Gastrocnemius medialis (tissue), 4 donors: ENCODE measurements at regions not wholly inside any gene's neighbourhood (a gene's known extent, or its start where the extent isn't known, plus 50 kb on each side); places are given as distances from the start of the nearest gene placed in this dataset.

Source experiments
- ATAC-seq, 2 donors: fragments of 150-250 bp; one replicate each; pipeline ENCODE4 v1.9.1; 2016
- DNase-seq, 2 donors: peaks; one replicate each; pipeline ENCODE4 v3.0.0-alpha.2; 2019
- H3K27ac ChIP-seq, 4 donors: fragments of 200-600 bp; sonication (generic); 1 replicate in 1 of 4; 2 replicates in 3 of 4; pipeline ENCODE4 v1.5.1; 2016 to 2018; ENCODE audit warnings: mild to moderate bottlenecking in 2 of 4, moderate library complexity in 1 of 4
- H3K27me3 ChIP-seq, 3 donors: fragments of 200-600 bp; sonication (generic) in 2 of 3; 1 replicate in 1 of 3; 2 replicates in 2 of 3; pipeline versions ENCODE4 v1.5.1 to v1.6.0; 2016 to 2019; ENCODE audit warnings: mild to moderate bottlenecking in 1 of 3, moderate library complexity in 1 of 3
- H3K36me3 ChIP-seq, 2 donors: fragments of 200-600 bp; sonication (generic) in 1 of 2; one replicate each; pipeline ENCODE4 v1.5.1; 2017 to 2018
- H3K4me1 ChIP-seq, 2 donors: fragments of 200-600 bp; sonication (generic) in 1 of 2; one replicate each; pipeline ENCODE4 v1.5.1; 2016 to 2017; ENCODE audit warnings: mild to moderate bottlenecking in 2 of 2
- H3K4me3 ChIP-seq, 4 donors: fragments of 200-600 bp; sonication (generic) in 3 of 4; 1 replicate in 1 of 4; 2 replicates in 3 of 4; pipeline ENCODE4 v1.5.1; 2016 to 2019; ENCODE audit warnings: mild to moderate bottlenecking in 2 of 4
- H3K9me3 ChIP-seq, 3 donors: fragments of 200-600 bp; sonication (generic) in 2 of 3; 1 replicate in 1 of 3; 2 replicates in 2 of 3; pipeline ENCODE4 v1.5.1; 2016 to 2019
- CTCF ChIP-seq, 5 experiments: fragments of 450-650 bp in 3 of 5; fragments of 200-600 bp in 2 of 5; sonication (generic) in 2 of 5; IDR thresholded peaks in 4 of 5; conservative IDR thresholded peaks in 1 of 5; 1 replicate in 4 of 5; 2 replicates in 1 of 5; pipeline ENCODE4 v1.5.1; 2016 to 2019; ENCODE audit warnings: antibody characterized with exemption in 5 of 5, mild to moderate bottlenecking in 3 of 5, moderate library complexity in 3 of 5
- POLR2A ChIP-seq, 2 donors: fragments of 450-650 bp; IDR thresholded peaks; one replicate each; pipeline ENCODE4 v1.6.1; 2017; ENCODE audit warnings: antibody characterized with exemption in 2 of 2, mild to moderate bottlenecking in 2 of 2, moderate library complexity in 2 of 2
- in situ Hi-C, 4 donors: fragments of 200-750 bp; cut with MboI; loops; one replicate each; pipeline versions ENCODE4 v1.15.0 to v1.8.0; 2017; ENCODE audit warnings: low sequenced_read_pairs in 4 of 4
- intact Hi-C: fragments of 100-400 bp; cut with DNase I; formaldehyde crosslinking; loops from one replicate; pipeline ENCODE4 v1.15.1; 2023; ENCODE audit warnings: low total_unique reads

DNA sequence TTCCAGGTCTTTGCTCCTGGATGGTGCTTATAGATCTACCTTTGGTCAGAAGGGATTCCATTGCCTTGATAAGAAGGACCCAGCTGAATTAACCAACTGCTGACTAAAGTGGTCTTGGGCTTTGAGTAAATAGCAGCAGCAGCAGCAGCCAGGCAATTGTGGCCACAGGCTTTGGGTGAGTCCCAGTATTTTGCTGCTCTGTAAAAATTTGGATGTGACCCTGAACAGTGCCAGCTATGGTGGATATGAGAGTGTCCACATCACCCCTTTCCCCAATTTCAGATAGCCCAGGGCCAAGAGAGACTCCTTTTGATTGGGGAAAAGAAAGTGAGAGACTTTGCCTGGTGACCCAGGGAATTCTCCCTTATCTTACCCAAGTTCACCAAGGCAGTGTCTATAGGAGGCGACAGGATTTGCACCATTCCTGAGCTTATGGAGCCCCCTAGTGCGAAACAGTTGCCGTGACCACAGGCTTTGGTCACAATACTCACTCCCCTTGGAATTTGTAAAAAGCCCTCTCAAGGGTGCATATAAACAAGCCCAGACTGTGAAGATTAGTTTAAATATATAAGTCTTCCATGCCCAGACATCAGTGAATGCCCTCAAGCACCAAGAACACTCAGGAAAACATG lies 518.0 kb downstream of the TMA16 start:
- ATAC-seq, result no peak
- Histone ChIP-seq H3K4me1 (no peaks in the 10 kb centered on the region), H3K9me3 (no peaks in the 10 kb centered on the region), H3K27ac (no peak overlapping the region), H3K36me3 (no peaks in the 10 kb centered on the region), H3K27me3 (no peaks in the 10 kb centered on the region), H3K4me3 (no peak overlapping the region)
- intact Hi-C loops (no loop called here), in situ Hi-C loops (no loop called here)
- TF ChIP-seq POLR2A (IDR thresholded peaks at IDR 0.05) (no peak), CTCF (IDR thresholded peaks at IDR 0.05 in 4 of 5, conservative IDR thresholded peaks at IDR 0.05 in 1 of 5) (no peak)
- DNase-seq, result no peak

DNA sequence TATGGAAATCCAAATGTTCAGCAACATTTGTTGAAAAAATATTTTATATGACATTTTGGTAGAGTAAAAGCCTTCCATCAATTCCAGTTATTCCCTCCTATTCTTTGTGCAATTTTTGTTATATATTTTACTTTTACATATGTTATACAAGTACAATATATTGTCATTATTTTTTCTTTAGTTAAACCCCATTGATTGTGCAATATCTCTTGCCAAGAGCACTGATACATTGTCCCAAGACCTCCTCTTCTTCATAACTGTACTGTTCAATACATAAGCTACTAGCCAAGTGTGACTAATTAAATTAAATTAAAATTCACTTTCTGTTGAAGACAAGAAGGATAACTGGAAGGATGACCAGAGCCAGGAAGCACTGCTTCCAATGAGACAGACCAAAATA lies 527.5 kb downstream of the TMA16 start:
- no peaks in the 10 kb centered on the region for H3K9me3 ChIP-seq
- H3K36me3 ChIP-seq, result no peaks in the 10 kb centered on the region
- in situ Hi-C loops (no loop called here), intact Hi-C loops (no loop called here)
- DNase-seq (no peak), ATAC-seq (no peak)
- no peak overlapping the region for H3K4me3 ChIP-seq
- TF ChIP-seq POLR2A (IDR thresholded peaks at IDR 0.05) (no peak), CTCF (IDR thresholded peaks at IDR 0.05 in 4 of 5, conservative IDR thresholded peaks at IDR 0.05 in 1 of 5) (no peak)
- H3K4me1 ChIP-seq, result no peaks in the 10 kb centered on the region
- H3K27ac ChIP-seq, result no peak overlapping the region
- H3K27me3 ChIP-seq, result no peaks in the 10 kb centered on the region

GRCh38 chr4:164023214-164023613 lies 528.7 kb downstream of the TMA16 start:
- intact Hi-C loops, result no loop called here
- Histone ChIP-seq H3K4me1 (no peaks in the 10 kb centered on the region), H3K27ac (no peak overlapping the region), H3K4me3 (no peak overlapping the region), H3K36me3 (no peaks in the 10 kb centered on the region), H3K27me3 (no peaks in the 10 kb centered on the region), H3K9me3 (no peaks in the 10 kb centered on the region)
- DNase-seq, result no peak
- TF ChIP-seq CTCF (IDR thresholded peaks at IDR 0.05 in 4 of 5, conservative IDR thresholded peaks at IDR 0.05 in 1 of 5) (no peak), POLR2A (IDR thresholded peaks at IDR 0.05) (no peak)
- no peak for ATAC-seq
- in situ Hi-C loops, result no loop called here

DNA sequence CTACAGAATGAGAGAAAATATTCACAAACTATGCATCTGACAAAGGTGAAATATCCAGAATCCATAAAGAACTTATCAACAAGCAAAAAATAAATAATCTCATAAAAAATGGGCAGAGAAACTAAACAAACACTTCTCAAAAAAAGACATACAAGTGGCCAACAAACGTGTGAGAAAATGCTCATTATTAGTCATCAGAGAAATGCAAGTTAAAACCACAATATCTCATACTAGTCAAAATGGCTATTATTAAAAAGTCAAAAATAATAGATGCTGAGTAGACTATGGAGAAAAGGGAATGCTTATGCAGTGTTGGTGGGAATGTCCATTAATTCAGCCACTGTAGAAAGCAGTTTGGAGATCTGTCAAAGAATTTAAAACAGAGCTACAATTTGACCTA lies 533.3 kb downstream of the TMA16 start:
- H3K27ac ChIP-seq, result no peak overlapping the region
- intact Hi-C loops, result no loop called here
- no peak for TF ChIP-seq CTCF (IDR thresholded peaks at IDR 0.05 in 4 of 5, conservative IDR thresholded peaks at IDR 0.05 in 1 of 5)
- no peak for TF ChIP-seq POLR2A (IDR thresholded peaks at IDR 0.05)

GRCh38 chr4:164039482-164039881 lies 545.0 kb downstream of the TMA16 start:
- Histone ChIP-seq H3K27me3 (no peaks in the 10 kb centered on the region), H3K36me3 (no peaks in the 10 kb centered on the region), H3K4me1 (no peaks in the 10 kb centered on the region), H3K27ac (no peak overlapping the region), H3K4me3 (no peak overlapping the region), H3K9me3 (no peaks in the 10 kb centered on the region)
- ATAC-seq (no peak), DNase-seq (no peak)
- intact Hi-C loops, result no loop called here
- TF ChIP-seq CTCF (IDR thresholded peaks at IDR 0.05 in 4 of 5, conservative IDR thresholded peaks at IDR 0.05 in 1 of 5) (no peak), POLR2A (IDR thresholded peaks at IDR 0.05) (no peak)
- in situ Hi-C loops, result no loop called here

More for the DNA sequence above, 533.3 kb downstream of the TMA16 start:
- no peaks in the 10 kb centered on the region for H3K36me3 ChIP-seq
- H3K9me3 ChIP-seq, result no peaks in the 10 kb centered on the region
- ATAC-seq (no peak), DNase-seq (no peak)
- H3K27me3 ChIP-seq, result no peaks in the 10 kb centered on the region
- H3K4me3 ChIP-seq, result no peak overlapping the region
- H3K4me1 ChIP-seq, result no peaks in the 10 kb centered on the region
- in situ Hi-C loops, result no loop called here
